ENCODE measurements at regions not wholly inside any gene's neighbourhood (a gene's known extent, or its start where the extent isn't known, plus 50 kb on each side); places are given as distances from the start of the nearest gene placed in this dataset.

GRCh38 chr2:129117434-129117833 is 798.8 kb upstream of the HS6ST1 start:
- TF ChIP-seq, protein P1, sequence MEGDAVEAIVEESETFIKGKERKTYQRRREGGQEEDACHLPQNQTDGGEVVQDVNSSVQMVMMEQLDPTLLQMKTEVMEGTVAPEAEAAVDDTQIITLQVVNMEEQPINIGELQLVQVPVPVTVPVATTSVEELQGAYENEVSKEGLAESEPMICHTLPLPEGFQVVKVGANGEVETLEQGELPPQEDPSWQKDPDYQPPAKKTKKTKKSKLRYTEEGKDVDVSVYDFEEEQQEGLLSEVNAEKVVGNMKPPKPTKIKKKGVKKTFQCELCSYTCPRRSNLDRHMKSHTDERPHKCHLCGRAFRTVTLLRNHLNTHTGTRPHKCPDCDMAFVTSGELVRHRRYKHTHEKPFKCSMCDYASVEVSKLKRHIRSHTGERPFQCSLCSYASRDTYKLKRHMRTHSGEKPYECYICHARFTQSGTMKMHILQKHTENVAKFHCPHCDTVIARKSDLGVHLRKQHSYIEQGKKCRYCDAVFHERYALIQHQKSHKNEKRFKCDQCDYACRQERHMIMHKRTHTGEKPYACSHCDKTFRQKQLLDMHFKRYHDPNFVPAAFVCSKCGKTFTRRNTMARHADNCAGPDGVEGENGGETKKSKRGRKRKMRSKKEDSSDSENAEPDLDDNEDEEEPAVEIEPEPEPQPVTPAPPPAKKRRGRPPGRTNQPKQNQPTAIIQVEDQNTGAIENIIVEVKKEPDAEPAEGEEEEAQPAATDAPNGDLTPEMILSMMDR (IDR thresholded peaks at IDR 0.05) = no peak

GRCh38 chr2:129118296-129118695 is 799.6 kb upstream of the HS6ST1 start:
- TF ChIP-seq, protein P1 (IDR thresholded peaks at IDR 0.05) = no peak
- Histone ChIP-seq H3K4me3 (ENCODE audit: low read depth in 1 of 2, low read length in 1 of 2) (no peak overlapping the region), H3K36me3 (no peaks in the 10 kb centered on the region)

More at GRCh38 chr2:129117434-129117833, 798.8 kb upstream of the HS6ST1 start:
- Histone ChIP-seq H3K9me3 (no peaks in the 10 kb centered on the region), H3K27me3 (no peaks in the 10 kb centered on the region), H3K36me3 (no peaks in the 10 kb centered on the region), H3K4me3 (ENCODE audit: low read depth in 1 of 2, low read length in 1 of 2) (no peak overlapping the region), H3K27ac (no peak overlapping the region), H3K4me1 (ENCODE audit: control insufficient read depth in 1 of 2, insufficient read depth in 1 of 2, low read depth in 1 of 2, low read length in 1 of 2) (no peaks in the 10 kb centered on the region)

DNA sequence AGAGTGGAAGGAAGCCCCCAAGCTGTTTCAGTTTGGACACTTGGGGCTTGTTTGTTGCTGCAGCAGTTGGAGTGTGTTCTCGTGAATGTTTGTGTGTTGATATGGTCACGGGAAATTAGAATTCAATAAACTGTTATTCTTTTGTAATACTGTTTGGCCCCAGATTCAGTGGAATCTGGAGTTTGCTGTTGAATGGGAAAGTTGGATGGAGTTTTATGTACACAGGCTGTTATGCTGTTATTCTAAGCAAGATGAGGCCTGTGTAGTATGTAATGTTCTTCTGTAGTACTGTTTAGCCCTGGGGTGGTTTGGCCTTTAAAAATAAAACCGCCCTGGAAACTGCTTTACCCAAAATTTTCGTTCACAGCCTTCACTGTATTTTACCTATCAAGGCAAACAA is 810.4 kb upstream of the HS6ST1 start:
- H3K4me3 ChIP-seq (ENCODE audit: low read depth in 1 of 2, low read length in 1 of 2) = no peak overlapping the region
- TF ChIP-seq, protein P1 (IDR thresholded peaks at IDR 0.05) = no peak
- no peaks in the 10 kb centered on the region for H3K4me1 ChIP-seq (ENCODE audit: control insufficient read depth in 1 of 2, insufficient read depth in 1 of 2, low read depth in 1 of 2, low read length in 1 of 2)
- H3K9me3 ChIP-seq = no peaks in the 10 kb centered on the region
- no peaks in the 10 kb centered on the region for H3K36me3 ChIP-seq
- H3K27me3 ChIP-seq = no peaks in the 10 kb centered on the region
- H3K27ac ChIP-seq = no peak overlapping the region

More at GRCh38 chr2:129118296-129118695, 799.6 kb upstream of the HS6ST1 start:
- no peak overlapping the region for H3K27ac ChIP-seq
- H3K4me1 ChIP-seq (ENCODE audit: control insufficient read depth in 1 of 2, insufficient read depth in 1 of 2, low read depth in 1 of 2, low read length in 1 of 2) = no peaks in the 10 kb centered on the region
- no peaks in the 10 kb centered on the region for H3K9me3 ChIP-seq
- H3K27me3 ChIP-seq = no peaks in the 10 kb centered on the region

- H3K9me3 ChIP-seq = no peaks in the 10 kb centered on the region
- H3K4me3 ChIP-seq (ENCODE audit: low read depth in 1 of 2, low read length in 1 of 2) = no peak overlapping the region
- no peaks in the 10 kb centered on the region for H3K36me3 ChIP-seq
- no peaks in the 10 kb centered on the region for H3K4me1 ChIP-seq (ENCODE audit: control insufficient read depth in 1 of 2, insufficient read depth in 1 of 2, low read depth in 1 of 2, low read length in 1 of 2)
- no peaks in the 10 kb centered on the region for H3K27me3 ChIP-seq
- H3K27ac ChIP-seq = no peak overlapping the region
- TF ChIP-seq, protein P1 (IDR thresholded peaks at IDR 0.05) = no peak
Measured at GRCh38 chr2:129133692-129134641, 815.3 kb upstream of the HS6ST1 start.

GRCh38 chr2:129135017-129135416 is 816.3 kb upstream of the HS6ST1 start:
- Histone ChIP-seq H3K27ac (no peak overlapping the region), H3K9me3 (no peaks in the 10 kb centered on the region), H3K4me3 (ENCODE audit: low read depth in 1 of 2, low read length in 1 of 2) (no peak overlapping the region), H3K27me3 (no peaks in the 10 kb centered on the region), H3K4me1 (ENCODE audit: control insufficient read depth in 1 of 2, insufficient read depth in 1 of 2, low read depth in 1 of 2, low read length in 1 of 2) (no peaks in the 10 kb centered on the region), H3K36me3 (no peaks in the 10 kb centered on the region)
- TF ChIP-seq, protein P1 (IDR thresholded peaks at IDR 0.05) = no peak
